Hepatocyte (in vitro differentiated cells): ENCODE measurements at regions not wholly inside any gene's neighbourhood (a gene's known extent, or its start where the extent isn't known, plus 50 kb on each side); places are given as distances from the start of the nearest gene placed in this dataset.

Source experiments
- EZH2 ChIP-seq: fragments of 200-600 bp; sonication (generic); IDR thresholded peaks from 2 replicates; pipeline ENCODE4 v1.6.1; 2016; ENCODE audit warnings: antibody characterized with exemption, mild to moderate bottlenecking, borderline replicate concordance
- TF ChIP-seq, protein P1 (sequence below): fragments of 200-600 bp; sonication (generic); IDR thresholded peaks from 2 replicates; pipeline ENCODE4 v1.5.1; 2016; ENCODE audit warnings: antibody characterized with exemption, mild to moderate bottlenecking; ENCODE audit not compliant: poor library complexity

DNA sequence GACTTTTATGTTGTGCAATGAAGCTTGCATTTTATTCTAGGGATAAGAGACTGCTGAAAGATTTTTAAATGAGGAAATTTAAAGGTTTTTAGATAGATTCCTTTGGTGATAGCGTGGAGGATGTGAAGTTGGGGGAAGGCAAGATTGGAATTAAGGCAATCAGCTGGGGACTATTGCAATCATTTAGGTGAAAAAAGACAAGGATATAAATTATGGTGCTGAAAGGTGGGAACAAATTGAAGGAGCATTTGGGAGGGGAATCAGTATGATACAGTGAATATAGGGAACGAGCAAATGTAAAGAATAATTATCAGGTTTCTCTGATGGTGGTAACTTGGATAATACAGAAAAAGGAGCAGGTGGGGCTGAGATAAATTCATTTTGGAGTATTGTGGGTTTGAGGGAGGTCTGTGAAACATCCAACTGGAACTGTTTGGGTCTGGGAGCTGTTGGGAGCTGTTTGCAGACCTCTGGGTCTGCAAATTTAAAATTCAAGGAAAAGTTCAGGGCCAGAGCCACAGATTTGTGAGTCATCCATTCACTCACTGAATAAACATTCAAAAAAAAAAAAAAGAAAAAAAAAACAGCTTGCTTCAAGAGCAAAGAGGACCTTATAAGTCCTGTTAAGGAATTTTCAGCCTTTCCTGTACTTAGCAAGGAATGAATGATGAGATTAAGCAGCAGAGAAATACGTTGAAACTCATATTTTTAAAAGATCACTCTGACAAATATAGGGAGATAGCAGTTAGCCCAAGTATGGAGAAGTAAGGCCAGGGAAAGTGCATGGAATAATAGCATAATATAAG, 257.5 kb upstream of the FN1 start:
- no peak for TF ChIP-seq EZH2
- TF ChIP-seq, protein P1, sequence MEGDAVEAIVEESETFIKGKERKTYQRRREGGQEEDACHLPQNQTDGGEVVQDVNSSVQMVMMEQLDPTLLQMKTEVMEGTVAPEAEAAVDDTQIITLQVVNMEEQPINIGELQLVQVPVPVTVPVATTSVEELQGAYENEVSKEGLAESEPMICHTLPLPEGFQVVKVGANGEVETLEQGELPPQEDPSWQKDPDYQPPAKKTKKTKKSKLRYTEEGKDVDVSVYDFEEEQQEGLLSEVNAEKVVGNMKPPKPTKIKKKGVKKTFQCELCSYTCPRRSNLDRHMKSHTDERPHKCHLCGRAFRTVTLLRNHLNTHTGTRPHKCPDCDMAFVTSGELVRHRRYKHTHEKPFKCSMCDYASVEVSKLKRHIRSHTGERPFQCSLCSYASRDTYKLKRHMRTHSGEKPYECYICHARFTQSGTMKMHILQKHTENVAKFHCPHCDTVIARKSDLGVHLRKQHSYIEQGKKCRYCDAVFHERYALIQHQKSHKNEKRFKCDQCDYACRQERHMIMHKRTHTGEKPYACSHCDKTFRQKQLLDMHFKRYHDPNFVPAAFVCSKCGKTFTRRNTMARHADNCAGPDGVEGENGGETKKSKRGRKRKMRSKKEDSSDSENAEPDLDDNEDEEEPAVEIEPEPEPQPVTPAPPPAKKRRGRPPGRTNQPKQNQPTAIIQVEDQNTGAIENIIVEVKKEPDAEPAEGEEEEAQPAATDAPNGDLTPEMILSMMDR = no peak
